Neural cell (in vitro differentiated cells): ENCODE measurements at regions not wholly inside any gene's neighbourhood (a gene's known extent, or its start where the extent isn't known, plus 50 kb on each side); places are given as distances from the start of the nearest gene placed in this dataset.

ENCODE experiments used
- H2AFZ ChIP-seq: fragments of 200-600, 300-800 bp; sonication (generic), shearing (Covaris generic); 2 replicates; pipeline ENCODE4 v1.6.0; 2014; ENCODE audit warnings: low read depth, mild to moderate bottlenecking, antibody characterized with exemption, low read length, moderate library complexity
- H3F3A ChIP-seq: fragments of 200-600 bp; shearing (Covaris generic); 2 replicates; pipeline ENCODE4 v1.6.1; 2016; ENCODE audit warnings: mild to moderate bottlenecking, moderate library complexity, mixed read lengths, antibody characterized with exemption, low read length; ENCODE audit not compliant: insufficient read depth, poor library complexity, severe bottlenecking
- H3K27ac ChIP-seq: fragments of 200-600, 300-800 bp; sonication (generic), shearing (Covaris generic); 2 replicates; pipeline ENCODE4 v1.5.1; 2014; ENCODE audit warnings: mild to moderate bottlenecking, low read length, moderate library complexity
- H3K27me3 ChIP-seq: fragments of 300-800, 200-600 bp; sonication (generic), shearing (Covaris generic); 2 replicates; pipeline ENCODE4 v1.6.0; 2014; ENCODE audit warnings: mild to moderate bottlenecking, low read depth, low read length, moderate library complexity; ENCODE audit not compliant: insufficient read depth
- H3K36me3 ChIP-seq: fragments of 300-800, 200-600 bp; sonication (generic), shearing (Covaris generic); 2 replicates; pipeline ENCODE4 v1.5.1; 2014; ENCODE audit warnings: mild to moderate bottlenecking, antibody characterized with exemption, low read length, moderate library complexity; ENCODE audit not compliant: insufficient read depth
- H3K4me2 ChIP-seq: fragments of 300-800, 200-600 bp; sonication (generic), shearing (Covaris generic); 2 replicates; pipeline ENCODE4 v1.6.0; 2014; ENCODE audit warnings: mild to moderate bottlenecking, low read length
- H3K4me3 ChIP-seq: fragments of 300-800, 200-600 bp; sonication (generic), shearing (Covaris generic); 2 replicates; pipeline ENCODE4 v1.5.1; 2014; ENCODE audit warnings: mild to moderate bottlenecking, low read length, moderate library complexity
- H3K79me2 ChIP-seq: fragments of 200-600 bp; shearing (Covaris generic); replicated peaks from 2 replicates; pipeline ENCODE4 v1.6.0; 2014; ENCODE audit warnings: mild to moderate bottlenecking, low read length, moderate library complexity; ENCODE audit not compliant: insufficient read depth
- H3K9ac ChIP-seq: fragments of 300-800, 200-600 bp; sonication (generic), shearing (Covaris generic); 2 replicates; pipeline ENCODE4 v1.6.1; 2016; ENCODE audit warnings: mild to moderate bottlenecking, low read length, mixed read lengths
- H3K9me2 ChIP-seq: fragments of 200-600 bp; shearing (Covaris generic); 2 replicates; pipeline ENCODE4 v1.6.1; 2016; ENCODE audit warnings: mild to moderate bottlenecking, low read length, mixed read lengths; ENCODE audit not compliant: insufficient read depth
- H3K9me3 ChIP-seq: fragments of 200-600, 300-800 bp; sonication (generic), shearing (Covaris generic); 2 replicates; pipeline ENCODE4 v1.6.1; 2016; ENCODE audit warnings: mild to moderate bottlenecking, mixed run types, low read length, moderate library complexity, mixed read lengths
- H4K20me1 ChIP-seq: fragments of 200-600 bp; shearing (Covaris generic); 2 replicates; pipeline ENCODE4 v1.6.1; 2016; ENCODE audit warnings: mild to moderate bottlenecking, mixed run types; ENCODE audit not compliant: insufficient read depth
- CTCF ChIP-seq: fragments of 450-650 bp; IDR thresholded peaks from 2 replicates; pipeline ENCODE4 v1.5.1; 2014; ENCODE audit warnings: antibody characterized with exemption, mild to moderate bottlenecking, moderate library complexity; ENCODE audit not compliant: poor library complexity, severe bottlenecking
- EZH2 ChIP-seq: fragments of 200-600, 300-800 bp; shearing (Covaris generic), sonication (generic); IDR thresholded peaks from 2 replicates; pipeline ENCODE4 v1.6.1; 2014; ENCODE audit warnings: antibody characterized with exemption, low read length, borderline replicate concordance, mild to moderate bottlenecking; ENCODE audit not compliant: insufficient read depth, poor library complexity, severe bottlenecking
- MXI1 ChIP-seq: fragments of 450-650 bp; conservative IDR thresholded peaks from 2 replicates; pipeline ENCODE4 v1.6.1; 2014; ENCODE audit warnings: antibody characterized with exemption, mild to moderate bottlenecking; ENCODE audit not compliant: poor library complexity, severe bottlenecking
- POLR2AphosphoS5 ChIP-seq: IDR thresholded peaks from 2 replicates; pipeline ENCODE4 v1.6.1; 2012
- RAD21 ChIP-seq: fragments of 450-650 bp; conservative IDR thresholded peaks from 2 replicates; pipeline ENCODE4 v1.6.1; 2014; ENCODE audit warnings: antibody characterized with exemption, mild to moderate bottlenecking, moderate library complexity
- REST ChIP-seq: IDR thresholded peaks from 2 replicates; pipeline ENCODE4 v1.6.1; 2012; ENCODE audit warnings: borderline replicate concordance
- SMC3 ChIP-seq: fragments of 450-650 bp; conservative IDR thresholded peaks from 2 replicates; pipeline ENCODE4 v1.6.1; 2014; ENCODE audit warnings: antibody characterized with exemption, mild to moderate bottlenecking, moderate library complexity; ENCODE audit not compliant: poor library complexity
- TAF1 ChIP-seq: IDR thresholded peaks from 2 replicates; pipeline ENCODE4 v1.6.1; 2012; ENCODE audit warnings: low read depth

- Histone ChIP-seq H3K4me2 (no peak overlapping the region), H3K9ac (no peak overlapping the region), H3K79me2 (no peaks in the 10 kb centered on the region), H3K9me2 (no peaks in the 10 kb centered on the region), H2AFZ (no peak overlapping the region), H4K20me1 (no peaks in the 10 kb centered on the region), H3F3A (no peaks in the 10 kb centered on the region), H3K27ac (no peak overlapping the region), H3K4me3 (no peak overlapping the region), H3K27me3 (no peaks in the 10 kb centered on the region), H3K9me3 (no peaks in the 10 kb centered on the region), H3K36me3 (no peaks in the 10 kb centered on the region)
- TF ChIP-seq TAF1 (no peak), MXI1 (no peak), REST (no peak), CTCF (no peak), EZH2 (no peak)
These were observed 188.9 kb upstream of the SESN3 start for GRCh38 chr11:95419915-95420314.

GRCh38 chr11:95418916-95419315, 187.9 kb upstream of the SESN3 start:
- Histone ChIP-seq H3K79me2 (no peaks in the 10 kb centered on the region), H3K27ac (no peak overlapping the region), H2AFZ (no peak overlapping the region), H3K9me2 (no peaks in the 10 kb centered on the region), H3K9me3 (no peaks in the 10 kb centered on the region), H3K27me3 (no peaks in the 10 kb centered on the region), H3K4me3 (no peak overlapping the region), H3F3A (no peaks in the 10 kb centered on the region), H4K20me1 (no peaks in the 10 kb centered on the region), H3K4me2 (no peak overlapping the region), H3K36me3 (no peaks in the 10 kb centered on the region), H3K9ac (no peak overlapping the region)
- TF ChIP-seq MXI1 (no peak), RAD21 (no peak), POLR2AphosphoS5 (no peak), EZH2 (no peak), CTCF (no peak), SMC3 (no peak)
